ENCODE measurements at regions not wholly inside any gene's neighbourhood (a gene's known extent, or its start where the extent isn't known, plus 50 kb on each side); places are given as distances from the start of the nearest gene placed in this dataset.
"Not testable (repeated sequence)": the region's sequence is repeated elsewhere in the genome, so short reads cannot be mapped to it uniquely, and the experiment has no call there.

GRCh38 chr13:30832845-30833332, 73.2 kb upstream of the MEDAG start:
- no peak for TF ChIP-seq CTCF (IDR thresholded peaks at IDR 0.05; ENCODE audit: insufficient read depth, low read depth, low read length, missing control alignments)
- peak; percentile 34 for DNase-seq (ENCODE audit: low read depth)
- no peak overlapping the region for H3K4me3 ChIP-seq (ENCODE audit: low read depth, low read length)

- DNase-seq (ENCODE audit: low read depth) = no peak
- no peak overlapping the region for H3K4me3 ChIP-seq (ENCODE audit: low read depth, low read length)
- TF ChIP-seq CTCF (IDR thresholded peaks at IDR 0.05; ENCODE audit: insufficient read depth, low read depth, low read length, missing control alignments) = no peak
These were observed 70.6 kb upstream of the MEDAG start for GRCh38 chr13:30835442-30835841.

GRCh38 chr13:30837227-30838159, 68.6 kb upstream of the MEDAG start:
- H3K4me3 ChIP-seq (ENCODE audit: low read depth, low read length) = no peak overlapping the region
- DNase-seq (ENCODE audit: low read depth) = no peak
- TF ChIP-seq CTCF (IDR thresholded peaks at IDR 0.05; ENCODE audit: insufficient read depth, low read depth, low read length, missing control alignments) = no peak

- DNase-seq (ENCODE audit: low read depth); H3K4me3 ChIP-seq (ENCODE audit: low read depth, low read length): not testable (repeated sequence)
These were observed 66.4 kb upstream of the MEDAG start for GRCh38 chr13:30839636-30840035.

- TF ChIP-seq CTCF (IDR thresholded peaks at IDR 0.05; ENCODE audit: insufficient read depth, low read depth, low read length, missing control alignments) = no peak
- DNase-seq (ENCODE audit: low read depth) = no peak
- H3K4me3 ChIP-seq (ENCODE audit: low read depth, low read length) = no peak overlapping the region
These were observed 65.6 kb upstream of the MEDAG start for GRCh38 chr13:30840515-30840914.

- TF ChIP-seq CTCF (IDR thresholded peaks at IDR 0.05; ENCODE audit: insufficient read depth, low read depth, low read length, missing control alignments) = no peak
- no peak overlapping the region for H3K4me3 ChIP-seq (ENCODE audit: low read depth, low read length)
- DNase-seq (ENCODE audit: low read depth) = no peak
These were observed 64.9 kb upstream of the MEDAG start for GRCh38 chr13:30841154-30841553.

GRCh38 chr13:30843548-30843947, 62.5 kb upstream of the MEDAG start:
- no peak for TF ChIP-seq CTCF (IDR thresholded peaks at IDR 0.05; ENCODE audit: insufficient read depth, low read depth, low read length, missing control alignments)
- no peak overlapping the region for H3K4me3 ChIP-seq (ENCODE audit: low read depth, low read length)
- no peak for DNase-seq (ENCODE audit: low read depth)
